HG03108 (cell line): ENCODE measurements at regions not wholly inside any gene's neighbourhood (a gene's known extent, or its start where the extent isn't known, plus 50 kb on each side); places are given as distances from the start of the nearest gene placed in this dataset.
"Not testable (repeated sequence)": the region's sequence is repeated elsewhere in the genome, so short reads cannot be mapped to it uniquely, and the experiment has no call there.

ENCODE experiments used
- ATAC-seq: cut with Tn5 transposase; IDR thresholded peaks from one replicate; pipeline ENCODE4 v1.9.1; 2021; ENCODE audit warnings: moderate library complexity; ENCODE audit not compliant: unreplicated experiment

- no peak for ATAC-seq
Observed at GRCh38 chr9:79395228-79395627, 176.5 kb upstream of the TLE4 start.

GRCh38 chr9:79395755-79396154 is 176.0 kb upstream of the TLE4 start:
- no peak for ATAC-seq

GRCh38 chr9:79396168-79396567 is 175.6 kb upstream of the TLE4 start:
- ATAC-seq, result no peak

GRCh38 chr9:79403495-79403894 is 168.3 kb upstream of the TLE4 start:
- ATAC-seq, result no peak

- ATAC-seq, result no peak
Observed at GRCh38 chr9:79408200-79408599, 163.6 kb upstream of the TLE4 start.

- ATAC-seq, result no peak
Observed at GRCh38 chr9:79408617-79409016, 163.1 kb upstream of the TLE4 start.

GRCh38 chr9:79409182-79409823 is 162.5 kb upstream of the TLE4 start:
- ATAC-seq, result no peak

GRCh38 chr9:79425840-79426239 is 145.9 kb upstream of the TLE4 start:
- no peak for ATAC-seq

- no peak for ATAC-seq
Observed at GRCh38 chr9:79428422-79428821, 143.3 kb upstream of the TLE4 start.

GRCh38 chr9:79430619-79431018 is 141.1 kb upstream of the TLE4 start:
- ATAC-seq, result no peak

- no peak for ATAC-seq
Observed at GRCh38 chr9:79431019-79431679, 140.6 kb upstream of the TLE4 start.

GRCh38 chr9:79432485-79432884 is 139.3 kb upstream of the TLE4 start:
- ATAC-seq, result no peak

GRCh38 chr9:79433703-79434102 is 138.1 kb upstream of the TLE4 start:
- ATAC-seq, result no peak

GRCh38 chr9:79439221-79439620 is 132.5 kb upstream of the TLE4 start:
- not testable (repeated sequence) for ATAC-seq

GRCh38 chr9:79446523-79447307 is 125.0 kb upstream of the TLE4 start:
- ATAC-seq, result no peak

- no peak for ATAC-seq
Observed at GRCh38 chr9:79447308-79447605, 124.5 kb upstream of the TLE4 start.

- ATAC-seq, result no peak
Observed at GRCh38 chr9:79447762-79448161, 124.0 kb upstream of the TLE4 start.

- ATAC-seq, result no peak
Observed at GRCh38 chr9:79452265-79452664, 119.5 kb upstream of the TLE4 start.

GRCh38 chr9:79461712-79462111 is 110.1 kb upstream of the TLE4 start:
- ATAC-seq, result no peak

GRCh38 chr9:79465156-79465555 is 106.6 kb upstream of the TLE4 start:
- no peak for ATAC-seq

- ATAC-seq, result no peak
Observed at GRCh38 chr9:79469164-79469563, 102.6 kb upstream of the TLE4 start.

- ATAC-seq, result no peak
Observed at GRCh38 chr9:79470954-79471353, 100.8 kb upstream of the TLE4 start.
